GM23338 (cell line): ENCODE measurements at regions not wholly inside any gene's neighbourhood (a gene's known extent, or its start where the extent isn't known, plus 50 kb on each side); places are given as distances from the start of the nearest gene placed in this dataset.

Experiments used
- ATAC-seq: fragments of 200-7000 bp; cut with Tn5 transposase; 3 replicates; pipeline ENCODE4 v1.9.1; 2020
- DNase-seq: peaks from one replicate; pipeline ENCODE4 v3.0.0-alpha.2; 2015; ENCODE audit warnings: low spot score
- H2AFZ ChIP-seq: fragments of 200-600 bp; sonication (generic); 2 replicates; pipeline ENCODE4 v1.8.0; 2016; ENCODE audit warnings: antibody characterized with exemption, mild to moderate bottlenecking, moderate library complexity
- H3F3A ChIP-seq: fragments of 200-600 bp; sonication (generic); replicated peaks from 2 replicates; pipeline ENCODE4 v1.8.0; 2017; ENCODE audit warnings: antibody characterized with exemption, mixed run types, low read depth
- H3K27ac ChIP-seq: fragments of 200-600 bp; sonication (generic); 2 replicates; pipeline ENCODE4 v1.6.1; 2016; ENCODE audit warnings: low read depth
- H3K27me3 ChIP-seq: fragments of 200-600 bp; sonication (generic); 2 replicates; pipeline ENCODE4 v1.8.0; 2016; ENCODE audit warnings: mild to moderate bottlenecking, mixed run types, moderate library complexity; ENCODE audit not compliant: insufficient read depth
- H3K36me3 ChIP-seq: fragments of 200-600 bp; sonication (generic); 2 replicates; pipeline ENCODE4 v1.8.0; 2016; ENCODE audit warnings: mild to moderate bottlenecking; ENCODE audit not compliant: insufficient read depth
- H3K4me1 ChIP-seq: fragments of 200-600 bp; sonication (generic); 2 replicates; pipeline ENCODE4 v1.8.0; 2016; ENCODE audit warnings: mild to moderate bottlenecking, moderate library complexity; ENCODE audit not compliant: insufficient read depth
- H3K4me2 ChIP-seq: fragments of 200-600 bp; sonication (generic); 2 replicates; pipeline ENCODE4 v1.7.1; 2017; ENCODE audit warnings: mixed run types
- H3K4me3 ChIP-seq: fragments of 200-600 bp; sonication (generic); 2 replicates; pipeline ENCODE4 v1.6.1; 2016; ENCODE audit warnings: mixed run types
- H3K79me2 ChIP-seq: fragments of 200-600 bp; sonication (generic); replicated peaks from 2 replicates; pipeline ENCODE4 v1.8.0; 2017; ENCODE audit warnings: mild to moderate bottlenecking; ENCODE audit not compliant: insufficient read depth
- H3K9me2 ChIP-seq: fragments of 200-600 bp; sonication (generic); 2 replicates; pipeline ENCODE4 v1.8.0; 2017; ENCODE audit not compliant: insufficient read depth
- H4K20me1 ChIP-seq: fragments of 200-600 bp; sonication (generic); replicated peaks from 2 replicates; pipeline ENCODE4 v1.8.0; 2017; ENCODE audit warnings: mild to moderate bottlenecking; ENCODE audit not compliant: insufficient read depth
- H3K27ac Mint-ChIP-seq: 2 replicates; pipeline ENCODE4 v1.8.0; 2020; ENCODE audit warnings: inconsistent platforms, mild to moderate bottlenecking, moderate library complexity, mixed read lengths
- H3K27me3 Mint-ChIP-seq: 3 replicates; pipeline ENCODE4 v1.8.0; 2022; ENCODE audit warnings: low read depth, mild to moderate bottlenecking, moderate library complexity, mixed read lengths, inconsistent platforms; ENCODE audit not compliant: insufficient read depth, poor library complexity
- H3K36me3 Mint-ChIP-seq: 3 replicates; pipeline ENCODE4 v1.8.0; 2021; ENCODE audit warnings: low read depth, mild to moderate bottlenecking, inconsistent platforms, moderate library complexity, mixed read lengths
- H3K4me1 Mint-ChIP-seq: 3 replicates; pipeline ENCODE4 v1.8.0; 2020; ENCODE audit warnings: mild to moderate bottlenecking, inconsistent platforms, mixed read lengths
- H3K4me3 Mint-ChIP-seq: 3 replicates; pipeline ENCODE4 v1.8.0; 2021; ENCODE audit warnings: moderate library complexity, mild to moderate bottlenecking, inconsistent platforms, mixed read lengths
- H3K9me3 Mint-ChIP-seq: 3 replicates; pipeline ENCODE4 v1.8.0; 2020; ENCODE audit warnings: moderate library complexity, mild to moderate bottlenecking, inconsistent platforms, mixed read lengths
- CREB1 ChIP-seq: fragments of 250-450 bp; sonication (Bioruptor Pico); IDR thresholded peaks from 2 replicates; pipeline ENCODE4 v1.5.0; 2020; ENCODE audit warnings: low read depth, mild to moderate bottlenecking, moderate library complexity
- ETS1 ChIP-seq: IDR thresholded peaks from 2 replicates; pipeline ENCODE4 v1.6.1; 2016; ENCODE audit warnings: antibody characterized with exemption
- EZH2phosphoT487 ChIP-seq: fragments of 200-600 bp; sonication (generic); IDR thresholded peaks from one replicate; pipeline ENCODE4 v1.8.1; 2018; ENCODE audit warnings: antibody characterized with exemption; ENCODE audit not compliant: unreplicated experiment
- JUNB ChIP-seq: IDR thresholded peaks from one replicate; pipeline ENCODE4 v1.6.1; 2016; ENCODE audit warnings: antibody characterized with exemption; ENCODE audit not compliant: unreplicated experiment
- NANOG ChIP-seq: IDR thresholded peaks from 2 replicates; pipeline ENCODE4 v1.6.1; 2016; ENCODE audit warnings: antibody characterized with exemption, borderline replicate concordance
- STAT1 ChIP-seq: IDR thresholded peaks from one replicate; pipeline ENCODE4 v1.6.1; 2016; ENCODE audit warnings: antibody characterized with exemption; ENCODE audit not compliant: unreplicated experiment
- ZNF114 ChIP-seq: fragments of 250-450 bp; sonication (Bioruptor Pico); IDR thresholded peaks from 2 replicates; pipeline ENCODE4 v1.5.0; 2020; ENCODE audit warnings: mild to moderate bottlenecking, moderate library complexity
- ZNF331 ChIP-seq: fragments of 250-450 bp; sonication (Bioruptor Pico); IDR thresholded peaks from 2 replicates; pipeline ENCODE4 v1.5.0; 2020; ENCODE audit warnings: low read depth, mild to moderate bottlenecking, moderate library complexity
- ZNF462 ChIP-seq: fragments of 250-450 bp; sonication (Bioruptor Pico); IDR thresholded peaks from 2 replicates; pipeline ENCODE4 v1.5.0; 2020; ENCODE audit warnings: mild to moderate bottlenecking, moderate library complexity
- TF ChIP-seq, protein P1 (sequence below): IDR thresholded peaks from one replicate; pipeline ENCODE4 v1.6.1; 2018; ENCODE audit warnings: antibody characterized with exemption; ENCODE audit not compliant: unreplicated experiment

- Histone ChIP-seq H3F3A (no peaks in the 10 kb centered on the region), H3K27me3 (no peaks in the 10 kb centered on the region), H3K79me2 (no peaks in the 10 kb centered on the region), H3K36me3 (no peaks in the 10 kb centered on the region), H3K9me2 (no peaks in the 10 kb centered on the region), H2AFZ (peak overlapping the region; percentile 97), H4K20me1 (no peaks in the 10 kb centered on the region), H3K27ac (no peak overlapping the region), H3K4me3 (peak overlapping the region; percentile 78), H3K4me2 (peak overlapping the region; percentile 92), H3K4me1 (peaks cover 14% of the 10 kb centered on the region)
- Mint-ChIP-seq H3K27me3 (peaks cover 9% of the 10 kb centered on the region), H3K27ac (no peak overlapping the region), H3K4me1 (peaks cover 17% of the 10 kb centered on the region), H3K36me3 (no peaks in the 10 kb centered on the region), H3K9me3 (no peaks in the 10 kb centered on the region), H3K4me3 (peak overlapping the region; percentile 73)
- TF ChIP-seq ZNF331 (CRISPR knock-in tag) (no peak), NANOG (no peak), ZNF114 (CRISPR knock-in tag) (no peak), ZNF462 (CRISPR knock-in tag) (no peak), ETS1 (no peak), JUNB (no peak), STAT1 (no peak), EZH2phosphoT487 (no peak), CREB1 (no peak)
- TF ChIP-seq, protein P1, sequence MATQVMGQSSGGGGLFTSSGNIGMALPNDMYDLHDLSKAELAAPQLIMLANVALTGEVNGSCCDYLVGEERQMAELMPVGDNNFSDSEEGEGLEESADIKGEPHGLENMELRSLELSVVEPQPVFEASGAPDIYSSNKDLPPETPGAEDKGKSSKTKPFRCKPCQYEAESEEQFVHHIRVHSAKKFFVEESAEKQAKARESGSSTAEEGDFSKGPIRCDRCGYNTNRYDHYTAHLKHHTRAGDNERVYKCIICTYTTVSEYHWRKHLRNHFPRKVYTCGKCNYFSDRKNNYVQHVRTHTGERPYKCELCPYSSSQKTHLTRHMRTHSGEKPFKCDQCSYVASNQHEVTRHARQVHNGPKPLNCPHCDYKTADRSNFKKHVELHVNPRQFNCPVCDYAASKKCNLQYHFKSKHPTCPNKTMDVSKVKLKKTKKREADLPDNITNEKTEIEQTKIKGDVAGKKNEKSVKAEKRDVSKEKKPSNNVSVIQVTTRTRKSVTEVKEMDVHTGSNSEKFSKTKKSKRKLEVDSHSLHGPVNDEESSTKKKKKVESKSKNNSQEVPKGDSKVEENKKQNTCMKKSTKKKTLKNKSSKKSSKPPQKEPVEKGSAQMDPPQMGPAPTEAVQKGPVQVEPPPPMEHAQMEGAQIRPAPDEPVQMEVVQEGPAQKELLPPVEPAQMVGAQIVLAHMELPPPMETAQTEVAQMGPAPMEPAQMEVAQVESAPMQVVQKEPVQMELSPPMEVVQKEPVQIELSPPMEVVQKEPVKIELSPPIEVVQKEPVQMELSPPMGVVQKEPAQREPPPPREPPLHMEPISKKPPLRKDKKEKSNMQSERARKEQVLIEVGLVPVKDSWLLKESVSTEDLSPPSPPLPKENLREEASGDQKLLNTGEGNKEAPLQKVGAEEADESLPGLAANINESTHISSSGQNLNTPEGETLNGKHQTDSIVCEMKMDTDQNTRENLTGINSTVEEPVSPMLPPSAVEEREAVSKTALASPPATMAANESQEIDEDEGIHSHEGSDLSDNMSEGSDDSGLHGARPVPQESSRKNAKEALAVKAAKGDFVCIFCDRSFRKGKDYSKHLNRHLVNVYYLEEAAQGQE: no peak
- DNase-seq: no peak
- no peak for ATAC-seq
Observed at GRCh38 chr5:61624553-61625136, 292.6 kb downstream of the ZSWIM6 start.
